Activated naive CD4-positive, alpha-beta T cell treated with anti-CD3 and anti-CD28 coated beads, Interleukin-2, amount 50 U/mL, for 16 hours (primary cell): ENCODE measurements at regions not wholly inside any gene's neighbourhood (a gene's known extent, or its start where the extent isn't known, plus 50 kb on each side); places are given as distances from the start of the nearest gene placed in this dataset.
"Not testable (repeated sequence)": the region's sequence is repeated elsewhere in the genome, so short reads cannot be mapped to it uniquely, and the experiment has no call there.

ENCODE experiments used
- DNase-seq: peaks from one replicate; pipeline ENCODE4 v3.0.0-alpha.2; 2020

DNA sequence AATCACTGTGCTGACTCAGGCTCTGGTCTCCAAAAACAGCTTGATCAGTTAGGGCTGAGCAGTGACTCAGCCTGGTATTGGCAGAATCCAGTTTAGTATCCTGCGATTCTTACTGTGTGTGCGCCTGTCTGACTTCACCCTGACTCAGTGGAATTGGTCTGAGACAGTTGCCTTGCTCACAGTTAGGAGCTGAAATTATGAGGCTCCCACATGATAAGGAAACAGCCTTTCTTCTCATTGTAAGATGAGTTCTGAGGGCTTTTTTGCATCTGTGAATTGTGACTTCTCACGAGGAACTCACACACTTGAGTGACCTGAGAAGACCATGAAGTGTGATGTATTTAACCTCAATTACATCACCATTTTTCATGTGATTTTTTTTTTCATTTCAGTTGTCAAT is 1282.4 kb downstream of the RPIA start:
- not testable (repeated sequence) for DNase-seq

GRCh38 chr2:89979826-89980537 is 1288.5 kb downstream of the RPIA start:
- DNase-seq: not testable (repeated sequence)

GRCh38 chr2:89982246-89982645 is 1290.8 kb downstream of the RPIA start:
- not testable (repeated sequence) for DNase-seq

DNA sequence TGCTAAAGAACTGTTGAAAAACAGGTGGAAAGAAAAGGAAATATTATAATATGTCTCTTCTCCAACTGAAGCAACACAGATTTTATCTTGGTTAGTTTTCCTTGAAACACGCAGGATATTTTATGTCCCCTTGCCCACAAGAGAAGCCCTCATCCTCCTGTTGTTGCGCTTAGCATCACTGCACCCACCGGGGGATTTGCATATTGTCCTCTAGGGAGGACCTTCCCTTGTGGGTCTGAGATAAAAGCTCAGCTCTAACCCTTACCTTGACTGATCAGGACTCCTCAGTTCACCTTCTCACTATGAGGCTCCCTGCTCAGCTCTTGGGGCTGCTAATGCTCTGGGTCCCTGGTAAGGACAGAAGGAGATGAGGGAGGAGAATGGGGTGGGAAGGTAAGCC is 1294.2 kb downstream of the RPIA start:
- DNase-seq: not testable (repeated sequence)

DNA sequence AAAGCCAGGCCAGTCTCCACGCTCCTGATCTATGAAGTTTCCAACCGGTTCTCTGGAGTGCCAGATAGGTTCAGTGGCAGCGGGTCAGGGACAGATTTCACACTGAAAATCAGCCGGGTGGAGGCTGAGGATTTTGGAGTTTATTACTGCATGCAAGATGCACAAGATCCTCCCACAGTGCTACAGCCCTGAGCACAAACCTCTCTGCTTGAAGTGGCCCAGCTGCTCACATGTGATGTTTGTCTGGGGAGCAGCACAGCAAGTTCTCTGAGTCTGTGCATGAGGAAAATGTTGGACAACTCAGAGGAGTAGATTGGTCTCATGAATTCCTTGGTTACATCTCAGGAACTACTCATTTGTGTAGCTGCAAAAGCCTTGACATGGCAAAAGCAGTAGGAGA is 1295.1 kb downstream of the RPIA start:
- DNase-seq: not testable (repeated sequence)

DNA sequence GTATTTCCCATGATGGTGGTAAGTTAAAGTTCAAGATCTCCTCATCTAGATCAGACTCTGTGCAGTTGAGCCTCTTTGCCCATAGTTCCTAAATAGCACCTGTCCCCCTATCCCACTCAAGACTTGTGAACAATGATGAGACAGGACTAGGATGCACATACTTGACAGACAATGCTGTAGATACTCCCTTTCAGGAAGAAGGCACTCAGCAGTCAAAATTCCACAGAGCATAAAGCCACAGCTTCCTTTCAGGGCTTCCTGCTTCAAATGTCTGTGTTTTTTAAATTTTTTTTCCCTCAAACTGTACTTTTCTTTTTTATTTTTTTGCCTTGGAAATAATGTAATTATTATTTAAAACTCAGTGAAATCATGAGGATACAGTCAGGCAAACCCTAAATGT is 1305.3 kb downstream of the RPIA start:
- DNase-seq: not testable (repeated sequence)

GRCh38 chr2:90004553-90004952 is 1313.1 kb downstream of the RPIA start:
- DNase-seq: not testable (repeated sequence)

- DNase-seq: not testable (repeated sequence)
These were observed 1319.1 kb downstream of the RPIA start for GRCh38 chr2:90010442-90011100.

- not testable (repeated sequence) for DNase-seq
These were observed 1319.6 kb downstream of the RPIA start for GRCh38 chr2:90011101-90011443.

GRCh38 chr2:90019908-90020307 is 1328.4 kb downstream of the RPIA start:
- not testable (repeated sequence) for DNase-seq

- DNase-seq: not testable (repeated sequence)
These were observed 1329.8 kb downstream of the RPIA start for GRCh38 chr2:90021234-90021633.

- DNase-seq: not testable (repeated sequence)
These were observed 1335.8 kb downstream of the RPIA start for GRCh38 chr2:90027231-90027643.

GRCh38 chr2:90028381-90029079 is 1337.1 kb downstream of the RPIA start:
- not testable (repeated sequence) for DNase-seq

DNA sequence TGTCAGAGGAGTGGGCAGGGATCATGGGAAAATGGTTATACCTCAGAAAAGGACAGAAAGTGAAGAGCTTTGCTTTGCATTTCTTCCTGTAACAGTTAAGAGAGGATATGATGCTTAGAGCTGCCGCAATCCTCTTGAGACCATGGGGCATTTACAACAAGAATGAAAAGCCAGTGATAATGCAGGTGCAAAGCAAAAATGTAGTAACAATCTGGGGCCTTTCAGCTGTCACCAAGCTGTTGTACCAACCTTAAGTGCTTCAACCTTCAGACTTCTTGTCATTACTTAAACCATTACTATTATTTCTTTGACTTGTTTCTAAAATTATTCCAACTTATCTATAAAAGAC is 1337.6 kb downstream of the RPIA start:
- DNase-seq: not testable (repeated sequence)

- not testable (repeated sequence) for DNase-seq
These were observed 1340.8 kb downstream of the RPIA start for GRCh38 chr2:90032269-90032668.

DNA sequence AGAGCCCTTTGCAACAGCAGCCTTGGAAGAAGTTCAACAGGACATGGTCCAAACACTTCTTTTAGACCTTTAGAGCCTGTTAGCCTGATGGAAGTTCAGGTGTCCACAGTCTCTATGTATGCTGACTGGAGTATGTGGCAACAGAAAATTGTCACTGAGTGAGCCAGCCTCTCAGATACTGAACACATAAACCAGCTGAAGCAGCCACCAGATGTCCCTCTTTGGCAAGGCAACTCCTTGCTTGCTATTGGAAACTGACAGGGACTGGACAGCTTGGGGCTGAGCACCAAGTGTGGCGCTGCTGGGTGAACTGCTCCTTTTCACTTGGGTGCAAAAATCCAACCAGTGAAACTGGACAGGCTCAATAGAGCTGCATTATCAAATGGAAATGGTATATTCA is 1344.9 kb downstream of the RPIA start:
- not testable (repeated sequence) for DNase-seq

DNA sequence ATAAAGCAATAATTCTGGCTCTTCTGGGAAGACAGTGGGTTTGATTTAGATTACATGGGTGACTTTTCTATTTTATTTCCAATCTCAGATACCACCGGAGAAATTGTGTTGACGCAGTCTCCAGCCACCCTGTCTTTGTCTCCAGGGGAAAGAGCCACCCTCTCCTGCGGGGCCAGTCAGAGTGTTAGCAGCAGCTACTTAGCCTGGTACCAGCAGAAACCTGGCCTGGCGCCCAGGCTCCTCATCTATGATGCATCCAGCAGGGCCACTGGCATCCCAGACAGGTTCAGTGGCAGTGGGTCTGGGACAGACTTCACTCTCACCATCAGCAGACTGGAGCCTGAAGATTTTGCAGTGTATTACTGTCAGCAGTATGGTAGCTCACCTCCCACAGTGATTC is 1347.6 kb downstream of the RPIA start:
- DNase-seq: not testable (repeated sequence)

DNA sequence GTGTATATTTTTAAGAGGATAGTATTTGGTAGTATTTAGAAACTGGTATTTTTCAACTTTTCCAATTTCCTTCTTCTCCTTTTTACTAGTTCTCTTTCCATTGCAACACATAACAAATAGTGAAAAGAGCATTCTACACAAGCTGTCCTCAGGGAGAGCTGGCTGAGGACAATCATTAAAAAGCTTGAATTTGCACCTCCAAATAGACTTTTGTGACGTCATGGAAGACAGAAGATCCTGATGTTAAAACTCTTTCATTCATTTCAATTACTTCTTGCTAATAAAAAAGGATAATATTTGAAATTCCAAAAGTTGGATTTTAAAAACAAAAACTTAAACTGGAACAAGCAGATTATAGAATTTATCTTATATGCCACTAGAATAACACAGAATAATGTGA is 1356.3 kb downstream of the RPIA start:
- not testable (repeated sequence) for DNase-seq

DNA sequence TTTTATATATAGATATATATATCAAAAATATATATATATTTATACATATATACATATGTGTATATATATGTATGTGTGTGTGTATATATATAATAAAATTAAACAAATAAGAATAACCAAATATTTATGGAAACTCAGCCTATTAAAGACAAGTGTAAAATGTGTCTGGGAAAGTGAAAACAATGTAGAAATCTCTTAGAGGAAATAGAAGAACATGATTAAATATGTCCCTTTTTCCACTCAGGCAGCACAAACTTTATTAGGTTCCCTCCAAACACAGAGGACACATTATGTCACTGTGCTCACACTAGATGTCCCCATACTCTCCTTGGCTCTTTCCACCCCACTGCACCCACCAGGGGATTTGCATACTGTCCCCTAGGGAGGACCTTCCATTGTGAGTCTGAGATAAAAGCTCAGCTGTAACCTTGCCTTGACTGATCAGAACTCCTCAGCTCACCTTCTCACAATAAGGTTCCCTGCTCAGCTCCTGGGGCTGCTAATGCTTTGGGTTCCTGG is 1360.7 kb downstream of the RPIA start:
- not testable (repeated sequence) for DNase-seq

GRCh38 chr2:90069290-90069894 is 1377.9 kb downstream of the RPIA start:
- DNase-seq: no peak

DNA sequence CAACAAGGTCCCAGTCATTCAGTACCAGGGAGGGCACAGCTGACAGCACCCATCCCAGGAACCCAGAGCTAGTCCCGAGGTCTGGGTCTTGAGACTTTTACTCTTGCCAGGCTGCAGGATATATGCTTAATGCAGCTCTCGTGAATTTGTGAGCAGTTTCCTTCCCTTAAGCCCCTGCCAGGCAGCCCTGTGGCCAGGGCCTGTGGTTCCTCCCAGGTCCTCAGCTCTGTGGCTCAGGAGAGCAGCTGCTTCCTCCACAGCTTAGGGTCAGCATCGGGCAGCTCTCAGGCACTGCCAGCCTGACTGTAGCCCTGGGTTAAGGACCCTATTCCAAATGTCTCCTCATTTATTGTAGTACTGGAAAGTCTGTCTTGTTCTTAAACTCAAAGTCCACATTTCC is 1384.8 kb downstream of the RPIA start:
- DNase-seq: no peak

DNA sequence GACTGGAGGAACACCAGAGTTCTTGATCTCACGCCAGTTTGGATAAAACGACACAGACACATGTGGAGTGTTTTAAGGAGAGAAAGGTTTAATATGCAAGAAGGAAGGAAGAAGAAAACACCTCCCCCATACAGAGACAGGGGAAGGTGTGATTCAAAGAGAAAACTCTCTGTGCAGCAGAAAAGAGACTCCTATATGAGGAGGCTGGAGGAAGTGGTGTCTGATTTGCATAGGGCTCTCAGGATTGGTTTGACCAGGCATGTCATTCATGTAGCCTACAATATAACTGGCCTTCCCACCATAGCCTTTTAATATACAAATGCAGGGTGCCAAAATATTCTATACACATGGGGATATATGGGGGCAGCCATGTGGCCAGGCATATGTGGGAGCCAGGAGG is 1386.5 kb downstream of the RPIA start:
- DNase-seq: no peak

- DNase-seq: no peak
These were observed 1387.9 kb downstream of the RPIA start for GRCh38 chr2:90079374-90079773.
